AML-193 (cell line): ENCODE measurements at regions not wholly inside any gene's neighbourhood (a gene's known extent, or its start where the extent isn't known, plus 50 kb on each side); places are given as distances from the start of the nearest gene placed in this dataset.
"Not testable (repeated sequence)": the region's sequence is repeated elsewhere in the genome, so short reads cannot be mapped to it uniquely, and the experiment has no call there.

Source experiments
- DNase-seq, 2 experiments: peaks; one replicate each; lab custom pipeline; 2025; lab: John Stamatoyannopoulos, UW

GRCh38 chr5:167049043-167049663 is 1242.3 kb upstream of the WWC1 start:
- peak; percentile 19 to 61 for DNase-seq

GRCh38 chr5:167049771-167050567 is 1241.5 kb upstream of the WWC1 start:
- DNase-seq, result no peak

- DNase-seq, result no peak
Observed at GRCh38 chr5:167050568-167051401, 1240.7 kb upstream of the WWC1 start.

- no peak for DNase-seq
Observed at GRCh38 chr5:167051402-167051768, 1240.1 kb upstream of the WWC1 start.

GRCh38 chr5:167052791-167053190 is 1238.7 kb upstream of the WWC1 start:
- no peak for DNase-seq

GRCh38 chr5:167057665-167058064 is 1233.8 kb upstream of the WWC1 start:
- DNase-seq, result no peak

GRCh38 chr5:167061695-167062094 is 1229.8 kb upstream of the WWC1 start:
- DNase-seq, result no peak

GRCh38 chr5:167063116-167063515 is 1228.3 kb upstream of the WWC1 start:
- no peak for DNase-seq

- DNase-seq, result no peak
Observed at GRCh38 chr5:167063788-167064187, 1227.7 kb upstream of the WWC1 start.

- no peak for DNase-seq
Observed at GRCh38 chr5:167064198-167064776, 1227.2 kb upstream of the WWC1 start.

GRCh38 chr5:167065794-167066193 is 1225.7 kb upstream of the WWC1 start:
- no peak for DNase-seq

GRCh38 chr5:167071981-167072610 is 1219.3 kb upstream of the WWC1 start:
- DNase-seq, result no peak

GRCh38 chr5:167081561-167081960 is 1209.9 kb upstream of the WWC1 start:
- DNase-seq, result no peak

- DNase-seq, result no peak
Observed at GRCh38 chr5:167096816-167097215, 1194.6 kb upstream of the WWC1 start.

GRCh38 chr5:167104351-167104750 is 1187.1 kb upstream of the WWC1 start:
- no peak for DNase-seq

GRCh38 chr5:167105941-167106340 is 1185.5 kb upstream of the WWC1 start:
- no peak for DNase-seq

GRCh38 chr5:167107684-167108083 is 1183.8 kb upstream of the WWC1 start:
- DNase-seq, result no peak

- not testable (repeated sequence) for DNase-seq
Observed at GRCh38 chr5:167108266-167108665, 1183.2 kb upstream of the WWC1 start.

GRCh38 chr5:167112556-167112955 is 1178.9 kb upstream of the WWC1 start:
- no peak for DNase-seq

- DNase-seq, result no peak
Observed at GRCh38 chr5:167122267-167122666, 1169.2 kb upstream of the WWC1 start.

- DNase-seq, result no peak
Observed at GRCh38 chr5:167123126-167123525, 1168.3 kb upstream of the WWC1 start.

GRCh38 chr5:167128581-167128980 is 1162.9 kb upstream of the WWC1 start:
- no peak for DNase-seq
